Lung (tissue), 11 donors: ENCODE measurements at regions not wholly inside any gene's neighbourhood (a gene's known extent, or its start where the extent isn't known, plus 50 kb on each side); places are given as distances from the start of the nearest gene placed in this dataset.

Experiments used
- ATAC-seq: fragments of 200-7000 bp; cut with Tn5 transposase; one replicate; pipeline ENCODE4 v1.9.1; 2020; ENCODE audit warnings: moderate number of reproducible peaks; ENCODE audit not compliant: insufficient read depth, low FRiP score
- DNase-seq, 3 donors: peaks; one replicate each; pipeline ENCODE4 v3.0.0-alpha.2; 2013 to 2017
- H3K27ac ChIP-seq, 2 donors: one replicate each; pipeline ENCODE4 v1.5.1; 2013; ENCODE audit warnings: mild to moderate bottlenecking in 2 of 2, moderate library complexity in 2 of 2, control low read depth in 1 of 2, inconsistent platforms in 1 of 2, low read depth in 1 of 2, low read length in 1 of 2
- H3K27me3 ChIP-seq, 3 donors: one replicate each; pipeline ENCODE4 v1.5.1; 2013; ENCODE audit warnings: low read length in 2 of 3; ENCODE audit not compliant: control insufficient read depth in 3 of 3, insufficient read depth in 3 of 3
- H3K36me3 ChIP-seq, 4 donors: one replicate each; pipeline ENCODE4 v1.5.1; 2013; ENCODE audit warnings: low read length in 4 of 4, mild to moderate bottlenecking in 1 of 4, moderate library complexity in 1 of 4; ENCODE audit not compliant: control insufficient read depth in 4 of 4, insufficient read depth in 4 of 4
- H3K4me1 ChIP-seq, 5 donors: one replicate each; pipeline ENCODE4 v1.5.1; 2013; ENCODE audit warnings: low read length in 5 of 5, mild to moderate bottlenecking in 2 of 5, moderate library complexity in 1 of 5; ENCODE audit not compliant: control insufficient read depth in 5 of 5, insufficient read depth in 5 of 5
- H3K4me3 ChIP-seq: one replicate; pipeline ENCODE4 v1.5.1; 2013; ENCODE audit warnings: mild to moderate bottlenecking, control low read depth, moderate library complexity
- H3K9ac ChIP-seq, 2 donors: one replicate each; pipeline ENCODE4 v1.5.1; 2013; ENCODE audit warnings: low read length in 2 of 2, control low read depth in 1 of 2; ENCODE audit not compliant: insufficient read depth in 1 of 2
- H3K9me3 ChIP-seq, 4 donors: one replicate each; pipeline ENCODE4 v1.5.1; 2013; ENCODE audit warnings: low read length in 3 of 4, mild to moderate bottlenecking in 1 of 4, moderate library complexity in 1 of 4; ENCODE audit not compliant: control insufficient read depth in 4 of 4, insufficient read depth in 3 of 4
- WGBS, 2 donors: extraction: QIAGEN DNeasy Blood & Tissue Kit; methylation state at CpG; one replicate each; pipeline ENCODE4 v1.1.7; 2013; 5-methylcytosine and 5-hydroxymethylcytosine counted together
- TF ChIP-seq, protein P1 (sequence below): IDR thresholded peaks from 2 replicates; pipeline ENCODE4 v1.5.1; 2012; ENCODE audit warnings: mild to moderate bottlenecking; ENCODE audit errors: control extremely low read depth, extremely low read depth
- donor health status: control.
- donor health status: control.
- donor health status: Bipolar disorder and iron deficiency.
- donor health status: healthy.
- donor health status: DM: yes; HTN: yes; CAD: no.

DNA sequence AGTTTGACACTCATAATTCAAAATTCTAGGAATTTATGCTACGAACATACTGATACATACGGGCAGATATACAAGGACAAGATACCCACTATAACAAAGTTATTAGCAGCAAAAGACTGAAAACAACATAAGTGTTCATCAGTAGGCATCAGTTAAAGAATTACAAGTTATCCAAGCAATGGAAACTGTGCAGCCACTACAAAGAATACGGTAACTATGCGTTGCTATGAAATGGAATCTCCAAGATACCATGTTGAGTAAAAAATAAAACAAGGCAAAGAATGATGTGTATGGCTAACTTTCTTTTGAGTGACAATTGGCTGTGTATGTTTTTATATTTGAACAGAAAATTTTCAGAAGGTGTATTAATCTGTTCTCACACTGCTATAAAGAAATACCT lies 151.7 kb downstream of the ADAMTS15 start:
- no peak for ATAC-seq

DNA sequence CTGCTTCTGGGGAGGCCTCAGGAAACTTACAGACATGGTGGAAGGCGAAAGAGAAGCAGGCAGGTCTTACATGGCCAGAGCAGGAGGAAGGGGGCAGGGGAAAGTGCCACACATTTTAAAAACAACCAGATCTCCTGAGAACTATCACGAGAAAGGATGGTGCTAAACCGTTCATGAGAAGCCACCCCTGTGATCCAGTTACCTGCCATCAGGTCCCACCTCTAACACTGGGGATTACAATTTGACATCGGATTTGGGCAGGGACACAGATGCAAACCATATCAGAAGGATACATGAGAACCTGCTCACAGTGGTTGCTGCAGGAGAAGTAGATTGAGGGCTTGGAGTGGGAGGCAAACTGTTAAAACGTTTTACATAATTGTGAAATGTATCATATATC lies 152.2 kb downstream of the ADAMTS15 start:
- TF ChIP-seq, protein P1, sequence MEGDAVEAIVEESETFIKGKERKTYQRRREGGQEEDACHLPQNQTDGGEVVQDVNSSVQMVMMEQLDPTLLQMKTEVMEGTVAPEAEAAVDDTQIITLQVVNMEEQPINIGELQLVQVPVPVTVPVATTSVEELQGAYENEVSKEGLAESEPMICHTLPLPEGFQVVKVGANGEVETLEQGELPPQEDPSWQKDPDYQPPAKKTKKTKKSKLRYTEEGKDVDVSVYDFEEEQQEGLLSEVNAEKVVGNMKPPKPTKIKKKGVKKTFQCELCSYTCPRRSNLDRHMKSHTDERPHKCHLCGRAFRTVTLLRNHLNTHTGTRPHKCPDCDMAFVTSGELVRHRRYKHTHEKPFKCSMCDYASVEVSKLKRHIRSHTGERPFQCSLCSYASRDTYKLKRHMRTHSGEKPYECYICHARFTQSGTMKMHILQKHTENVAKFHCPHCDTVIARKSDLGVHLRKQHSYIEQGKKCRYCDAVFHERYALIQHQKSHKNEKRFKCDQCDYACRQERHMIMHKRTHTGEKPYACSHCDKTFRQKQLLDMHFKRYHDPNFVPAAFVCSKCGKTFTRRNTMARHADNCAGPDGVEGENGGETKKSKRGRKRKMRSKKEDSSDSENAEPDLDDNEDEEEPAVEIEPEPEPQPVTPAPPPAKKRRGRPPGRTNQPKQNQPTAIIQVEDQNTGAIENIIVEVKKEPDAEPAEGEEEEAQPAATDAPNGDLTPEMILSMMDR = no peak

More for the DNA sequence above, 151.7 kb downstream of the ADAMTS15 start:
- Histone ChIP-seq H3K4me1 (peaks cover 0 to 50% (median 20%) of the 10 kb centered on the region in 5 donors), H3K27me3 (peaks cover 0 to 3% (median 0%) of the 10 kb centered on the region in 3 donors), H3K27ac (no peak overlapping the region), H3K4me3 (no peak overlapping the region), H3K9ac (no peak overlapping the region), H3K36me3 (no peaks in the 10 kb centered on the region), H3K9me3 (no peaks in the 10 kb centered on the region)
- DNase-seq = peak in 2 of 3 donors; percentile 74 to 75
- TF ChIP-seq, protein P1 = no peak
- 67 to 70% methylated on average over 4 of the region's 4 CpGs for WGBS, 2 donors

DNA sequence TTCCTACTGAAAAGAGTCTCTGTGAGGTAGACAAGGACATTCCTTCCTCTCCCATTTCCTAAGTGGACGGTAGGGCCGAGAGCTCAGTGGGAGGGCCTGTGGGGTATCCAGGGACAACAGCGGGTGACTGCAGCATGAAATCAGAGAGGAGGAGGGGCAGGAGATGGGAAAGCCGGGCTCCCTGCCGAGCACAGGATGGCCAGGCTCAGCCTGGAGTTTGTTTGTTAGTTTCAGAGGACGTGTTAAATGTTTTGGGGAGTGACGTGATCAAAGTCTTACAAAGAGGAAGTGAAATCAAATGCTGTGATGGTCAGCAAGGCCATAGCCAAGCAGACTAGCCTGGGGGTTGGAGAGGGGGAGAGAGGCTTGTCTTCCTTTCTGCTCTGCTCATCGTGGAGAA lies 152.7 kb downstream of the ADAMTS15 start:
- Histone ChIP-seq H3K36me3 (no peaks in the 10 kb centered on the region), H3K9me3 (no peaks in the 10 kb centered on the region), H3K27me3 (peaks cover 0 to 3% (median 0%) of the 10 kb centered on the region in 3 donors), H3K4me1 (peaks cover 0 to 51% (median 20%) of the 10 kb centered on the region in 5 donors), H3K9ac (peak overlapping the region in 1 of 2 donors; percentile 23), H3K27ac (peak overlapping the region in 1 of 2 donors; percentile 36), H3K4me3 (no peak overlapping the region)
- ATAC-seq (peak; percentile 36), DNase-seq (peak; percentile 96 to 98 (median 98))
- WGBS, 2 donors = 35 to 54% methylated on average over 8 of the region's 8 CpGs
- TF ChIP-seq, protein P1 = no peak

More for the DNA sequence above, 152.2 kb downstream of the ADAMTS15 start:
- no peaks in the 10 kb centered on the region for H3K36me3 ChIP-seq
- peak overlapping the region in 1 of 2 donors; percentile 24 for H3K9ac ChIP-seq
- peaks cover 0 to 50% (median 20%) of the 10 kb centered on the region in 5 donors for H3K4me1 ChIP-seq
- peaks cover 0 to 3% (median 0%) of the 10 kb centered on the region in 3 donors for H3K27me3 ChIP-seq
- DNase-seq = no peak
- H3K4me3 ChIP-seq = no peak overlapping the region
- WGBS, 2 donors = 63 to 68% methylated on average over 5 of the region's 5 CpGs
- no peak for ATAC-seq
- no peaks in the 10 kb centered on the region for H3K9me3 ChIP-seq
- H3K27ac ChIP-seq = peak overlapping the region in 1 of 2 donors; percentile 28
